KMS-11 (cell line): ENCODE measurements at regions not wholly inside any gene's neighbourhood (a gene's known extent, or its start where the extent isn't known, plus 50 kb on each side); places are given as distances from the start of the nearest gene placed in this dataset.

ENCODE experiments used
- H2AFZ ChIP-seq: fragments of 200-600 bp; sonication (generic); 2 replicates; pipeline ENCODE4 v1.6.1; 2016; ENCODE audit warnings: antibody characterized with exemption, mixed run types, low read depth
- H3K27ac ChIP-seq: fragments of 200-600 bp; sonication (generic); 2 replicates; pipeline ENCODE4 v1.6.1; 2016; ENCODE audit warnings: mild to moderate bottlenecking, mixed run types
- H3K27me3 ChIP-seq: fragments of 200-600 bp; sonication (generic); 2 replicates; pipeline ENCODE4 v1.6.1; 2017; ENCODE audit warnings: mild to moderate bottlenecking, low read depth, mixed run types, moderate library complexity; ENCODE audit not compliant: insufficient read depth
- H3K36me3 ChIP-seq: fragments of 200-600 bp; sonication (generic); 2 replicates; pipeline ENCODE4 v1.6.1; 2017; ENCODE audit warnings: mild to moderate bottlenecking, mixed run types; ENCODE audit not compliant: insufficient read depth
- H3K4me1 ChIP-seq: fragments of 200-600 bp; sonication (generic); 2 replicates; pipeline ENCODE4 v1.6.1; 2016; ENCODE audit warnings: mild to moderate bottlenecking, low read depth, mixed run types; ENCODE audit not compliant: poor library complexity, severe bottlenecking
- H3K4me2 ChIP-seq: fragments of 200-600 bp; sonication (generic); 2 replicates; pipeline ENCODE4 v1.7.0; 2016; ENCODE audit warnings: mild to moderate bottlenecking, mixed run types
- H3K4me3 ChIP-seq: fragments of 200-600 bp; sonication (generic); IDR thresholded peaks from 2 replicates; pipeline ENCODE4 v1.6.1; 2017; ENCODE audit warnings: low read depth, low read length, mixed read lengths; ENCODE audit not compliant: insufficient read depth
- H3K79me2 ChIP-seq: fragments of 200-600 bp; sonication (generic); 2 replicates; pipeline ENCODE4 v1.6.1; 2016; ENCODE audit warnings: low read depth, mixed run types; ENCODE audit not compliant: insufficient read depth
- H3K9ac ChIP-seq: fragments of 200-600 bp; sonication (generic); 2 replicates; pipeline ENCODE4 v1.6.1; 2016; ENCODE audit warnings: mild to moderate bottlenecking, mixed run types
- H4K20me1 ChIP-seq: fragments of 200-600 bp; sonication (generic); 2 replicates; pipeline ENCODE4 v1.6.1; 2016; ENCODE audit warnings: mild to moderate bottlenecking, mixed run types; ENCODE audit not compliant: insufficient read depth
- TF ChIP-seq, protein P1 (sequence below): fragments of 200-600 bp; sonication (generic); conservative IDR thresholded peaks from 2 replicates; pipeline ENCODE4 v1.6.1; 2017; ENCODE audit warnings: low read depth, mild to moderate bottlenecking, antibody characterized with exemption, low read length, moderate library complexity, mixed read lengths

- Histone ChIP-seq H3K27ac (no peak overlapping the region), H2AFZ (no peak overlapping the region), H3K4me2 (no peak overlapping the region)
These were observed 117.4 kb upstream of the EDNRA start for GRCh38 chr4:147363514-147363913.

GRCh38 chr4:147365396-147365795 is 115.5 kb upstream of the EDNRA start:
- Histone ChIP-seq H3K27ac (no peak overlapping the region), H3K27me3 (no peaks in the 10 kb centered on the region), H4K20me1 (no peaks in the 10 kb centered on the region), H3K4me2 (no peak overlapping the region), H3K79me2 (no peaks in the 10 kb centered on the region), H3K36me3 (no peaks in the 10 kb centered on the region), H2AFZ (no peak overlapping the region), H3K4me3 (no peak overlapping the region), H3K9ac (no peak overlapping the region), H3K4me1 (peaks cover 21% of the 10 kb centered on the region)
- TF ChIP-seq, protein P1, sequence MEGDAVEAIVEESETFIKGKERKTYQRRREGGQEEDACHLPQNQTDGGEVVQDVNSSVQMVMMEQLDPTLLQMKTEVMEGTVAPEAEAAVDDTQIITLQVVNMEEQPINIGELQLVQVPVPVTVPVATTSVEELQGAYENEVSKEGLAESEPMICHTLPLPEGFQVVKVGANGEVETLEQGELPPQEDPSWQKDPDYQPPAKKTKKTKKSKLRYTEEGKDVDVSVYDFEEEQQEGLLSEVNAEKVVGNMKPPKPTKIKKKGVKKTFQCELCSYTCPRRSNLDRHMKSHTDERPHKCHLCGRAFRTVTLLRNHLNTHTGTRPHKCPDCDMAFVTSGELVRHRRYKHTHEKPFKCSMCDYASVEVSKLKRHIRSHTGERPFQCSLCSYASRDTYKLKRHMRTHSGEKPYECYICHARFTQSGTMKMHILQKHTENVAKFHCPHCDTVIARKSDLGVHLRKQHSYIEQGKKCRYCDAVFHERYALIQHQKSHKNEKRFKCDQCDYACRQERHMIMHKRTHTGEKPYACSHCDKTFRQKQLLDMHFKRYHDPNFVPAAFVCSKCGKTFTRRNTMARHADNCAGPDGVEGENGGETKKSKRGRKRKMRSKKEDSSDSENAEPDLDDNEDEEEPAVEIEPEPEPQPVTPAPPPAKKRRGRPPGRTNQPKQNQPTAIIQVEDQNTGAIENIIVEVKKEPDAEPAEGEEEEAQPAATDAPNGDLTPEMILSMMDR = no peak

More at GRCh38 chr4:147363514-147363913, 117.4 kb upstream of the EDNRA start:
- Histone ChIP-seq H4K20me1 (no peaks in the 10 kb centered on the region), H3K4me1 (peaks cover 27% of the 10 kb centered on the region), H3K36me3 (no peaks in the 10 kb centered on the region), H3K9ac (no peak overlapping the region), H3K4me3 (no peak overlapping the region), H3K79me2 (no peaks in the 10 kb centered on the region), H3K27me3 (no peaks in the 10 kb centered on the region)
- TF ChIP-seq, protein P1 = no peak

DNA sequence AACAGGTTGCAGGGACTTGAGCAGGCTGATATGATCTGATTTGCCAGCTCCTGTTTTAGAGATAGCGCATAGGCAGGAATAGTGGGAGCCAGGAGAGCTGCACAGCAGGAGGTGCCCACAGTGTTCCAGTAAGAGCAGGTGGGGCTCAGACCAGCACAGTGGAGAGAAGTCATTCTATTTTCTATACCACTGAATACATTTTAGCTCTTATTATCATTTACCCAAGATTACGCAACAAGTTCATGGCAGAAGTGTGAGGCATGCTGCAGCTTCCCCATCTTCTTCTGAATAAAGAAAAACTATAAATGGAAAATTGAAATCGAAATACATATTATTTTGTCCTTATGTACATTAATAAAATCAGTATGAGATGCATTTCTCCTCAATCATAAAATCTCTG is 114.7 kb upstream of the EDNRA start:
- H3K9ac ChIP-seq = no peak overlapping the region
- H3K4me1 ChIP-seq = peaks cover 14% of the 10 kb centered on the region
- H2AFZ ChIP-seq = no peak overlapping the region
- TF ChIP-seq, protein P1 = no peak
- no peak overlapping the region for H3K4me2 ChIP-seq
- no peak overlapping the region for H3K4me3 ChIP-seq
- no peaks in the 10 kb centered on the region for H3K27me3 ChIP-seq
- no peaks in the 10 kb centered on the region for H3K36me3 ChIP-seq
- H3K79me2 ChIP-seq = no peaks in the 10 kb centered on the region
- no peak overlapping the region for H3K27ac ChIP-seq
- no peaks in the 10 kb centered on the region for H4K20me1 ChIP-seq

DNA sequence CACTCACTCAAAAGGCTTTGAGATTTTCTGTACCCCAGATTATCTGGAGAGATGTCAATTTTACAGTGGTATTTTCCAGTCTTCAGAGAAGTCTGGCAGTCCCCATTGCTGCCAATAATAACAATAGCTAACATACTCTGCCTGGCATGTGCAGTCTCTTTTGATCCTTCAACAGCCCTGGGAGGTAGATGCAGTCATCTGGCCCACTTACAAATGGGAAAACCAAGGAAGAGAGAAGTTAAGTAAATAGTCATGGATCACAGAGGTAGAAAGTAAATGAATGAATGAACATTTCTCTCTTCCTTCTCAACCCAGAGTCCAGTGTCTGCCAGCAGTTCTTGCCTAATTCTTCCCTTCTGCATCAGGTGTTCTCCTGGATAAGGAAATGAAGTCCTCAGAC is 113.0 kb upstream of the EDNRA start:
- no peaks in the 10 kb centered on the region for H3K36me3 ChIP-seq
- no peaks in the 10 kb centered on the region for H3K27me3 ChIP-seq
- no peaks in the 10 kb centered on the region for H3K4me1 ChIP-seq
- TF ChIP-seq, protein P1 = no peak
- H2AFZ ChIP-seq = no peak overlapping the region
- H3K27ac ChIP-seq = no peak overlapping the region
- no peak overlapping the region for H3K9ac ChIP-seq
- no peak overlapping the region for H3K4me3 ChIP-seq
- H4K20me1 ChIP-seq = no peaks in the 10 kb centered on the region
- no peak overlapping the region for H3K4me2 ChIP-seq
- H3K79me2 ChIP-seq = no peaks in the 10 kb centered on the region
